ENCODE measurements at regions not wholly inside any gene's neighbourhood (a gene's known extent, or its start where the extent isn't known, plus 50 kb on each side); places are given as distances from the start of the nearest gene placed in this dataset.

GRCh38 chr13:44273216-44273615, 100.4 kb upstream of the SERP2 start:
- DNase-seq (ENCODE audit: low spot score), result no peak
- in situ Hi-C loops (cut with HindIII; ENCODE audit: low sequenced_read_pairs), result loop anchor here (5.0 kb wide), 1 partner anchor 36 kb away; no protein-coding TSS in a partner anchor

- DNase-seq (ENCODE audit: low spot score), result no peak
- in situ Hi-C loops (cut with HindIII; ENCODE audit: low sequenced_read_pairs), result loop anchor here (5.0 kb wide), 1 partner anchor 37 kb away; no protein-coding TSS in a partner anchor
These were observed 99.4 kb upstream of the SERP2 start for GRCh38 chr13:44273991-44274770.

GRCh38 chr13:44274771-44275205, 98.8 kb upstream of the SERP2 start:
- DNase-seq (ENCODE audit: low spot score), result no peak
- in situ Hi-C loops (cut with HindIII; ENCODE audit: low sequenced_read_pairs), result loop anchor here (5.0 kb wide), 1 partner anchor 37 kb away; no protein-coding TSS in a partner anchor

- DNase-seq (ENCODE audit: low spot score), result no peak
- in situ Hi-C loops (cut with HindIII; ENCODE audit: low sequenced_read_pairs), result no loop called here
These were observed 98.2 kb upstream of the SERP2 start for GRCh38 chr13:44275381-44275780.

GRCh38 chr13:44276061-44276460, 97.6 kb upstream of the SERP2 start:
- in situ Hi-C loops (cut with HindIII; ENCODE audit: low sequenced_read_pairs), result no loop called here
- no peak for DNase-seq (ENCODE audit: low spot score)

- in situ Hi-C loops (cut with HindIII; ENCODE audit: low sequenced_read_pairs), result no loop called here
- no peak for DNase-seq (ENCODE audit: low spot score)
These were observed 96.2 kb upstream of the SERP2 start for GRCh38 chr13:44277459-44277858.

- no peak for DNase-seq (ENCODE audit: low spot score)
- in situ Hi-C loops (cut with HindIII; ENCODE audit: low sequenced_read_pairs), result no loop called here
These were observed 95.5 kb upstream of the SERP2 start for GRCh38 chr13:44278166-44278565.

GRCh38 chr13:44280456-44280855, 93.2 kb upstream of the SERP2 start:
- in situ Hi-C loops (cut with HindIII; ENCODE audit: low sequenced_read_pairs), result no loop called here
- no peak for DNase-seq (ENCODE audit: low spot score)

GRCh38 chr13:44281252-44282000, 92.2 kb upstream of the SERP2 start:
- in situ Hi-C loops (cut with HindIII; ENCODE audit: low sequenced_read_pairs), result no loop called here
- no peak for DNase-seq (ENCODE audit: low spot score)

GRCh38 chr13:44283600-44283999, 90.0 kb upstream of the SERP2 start:
- no peak for DNase-seq (ENCODE audit: low spot score)
- in situ Hi-C loops (cut with HindIII; ENCODE audit: low sequenced_read_pairs), result no loop called here

GRCh38 chr13:44287958-44288357, 85.7 kb upstream of the SERP2 start:
- in situ Hi-C loops (cut with HindIII; ENCODE audit: low sequenced_read_pairs), result no loop called here
- no peak for DNase-seq (ENCODE audit: low spot score)

- in situ Hi-C loops (cut with HindIII; ENCODE audit: low sequenced_read_pairs), result no loop called here
- no peak for DNase-seq (ENCODE audit: low spot score)
These were observed 81.1 kb upstream of the SERP2 start for GRCh38 chr13:44292545-44292944.

- no peak for DNase-seq (ENCODE audit: low spot score)
- in situ Hi-C loops (cut with HindIII; ENCODE audit: low sequenced_read_pairs), result no loop called here
These were observed 80.2 kb upstream of the SERP2 start for GRCh38 chr13:44293374-44293773.

GRCh38 chr13:44293908-44294735, 79.5 kb upstream of the SERP2 start:
- DNase-seq (ENCODE audit: low spot score), result no peak
- in situ Hi-C loops (cut with HindIII; ENCODE audit: low sequenced_read_pairs), result no loop called here

GRCh38 chr13:44294876-44295275, 78.7 kb upstream of the SERP2 start:
- in situ Hi-C loops (cut with HindIII; ENCODE audit: low sequenced_read_pairs), result no loop called here
- DNase-seq (ENCODE audit: low spot score), result no peak

GRCh38 chr13:44296856-44297255, 76.8 kb upstream of the SERP2 start:
- DNase-seq (ENCODE audit: low spot score), result peak; percentile 96
- in situ Hi-C loops (cut with HindIII; ENCODE audit: low sequenced_read_pairs), result no loop called here

GRCh38 chr13:44298314-44298713, 75.3 kb upstream of the SERP2 start:
- in situ Hi-C loops (cut with HindIII; ENCODE audit: low sequenced_read_pairs), result no loop called here
- no peak for DNase-seq (ENCODE audit: low spot score)

GRCh38 chr13:44299152-44299943, 74.3 kb upstream of the SERP2 start:
- DNase-seq (ENCODE audit: low spot score), result no peak
- in situ Hi-C loops (cut with HindIII; ENCODE audit: low sequenced_read_pairs), result no loop called here

Data from G401 (cell line).